NCI-H524 treated with DMSO at 0.1 percent for 48 hours (cell line): ENCODE measurements at regions not wholly inside any gene's neighbourhood (a gene's known extent, or its start where the extent isn't known, plus 50 kb on each side); places are given as distances from the start of the nearest gene placed in this dataset.
A peak's percentile ranks its signal among the peaks of the same experiment; 100 is the strongest.

ENCODE experiments used
- DNase-seq: peaks from one replicate; lab custom pipeline; 2025; lab: John Stamatoyannopoulos, UW

GRCh38 chr13:105602956-105603670 lies 932.3 kb downstream of the EFNB2 start:
- peak; percentile 8 for DNase-seq

- no peak for DNase-seq
These were observed 935.9 kb downstream of the EFNB2 start for GRCh38 chr13:105599477-105600037.

- DNase-seq, result no peak
These were observed 936.9 kb downstream of the EFNB2 start for GRCh38 chr13:105598529-105598928.

- no peak for DNase-seq
These were observed 937.9 kb downstream of the EFNB2 start for GRCh38 chr13:105597573-105597972.

GRCh38 chr13:105595471-105595870 lies 940.0 kb downstream of the EFNB2 start:
- DNase-seq, result no peak

- DNase-seq, result no peak
These were observed 944.2 kb downstream of the EFNB2 start for GRCh38 chr13:105591277-105591676.

DNA sequence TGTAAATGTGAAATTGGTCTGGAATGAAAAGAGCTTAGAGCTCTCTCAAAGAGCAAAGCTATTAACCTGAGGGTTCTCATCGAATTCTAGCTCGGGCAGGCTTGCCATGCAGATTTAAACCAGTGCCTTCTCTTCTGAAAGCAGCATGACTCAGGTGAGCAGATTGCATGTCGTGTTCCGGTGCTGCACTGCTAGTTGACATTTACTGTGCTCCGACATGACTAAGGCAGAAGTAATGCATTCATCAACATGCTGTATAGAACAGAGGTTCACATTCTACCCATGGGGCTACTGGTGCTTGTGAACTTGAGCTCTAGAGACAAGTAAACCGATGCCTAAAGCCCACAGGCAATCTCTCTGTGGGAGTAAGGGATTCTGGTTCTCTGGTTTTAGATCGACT lies 947.7 kb downstream of the EFNB2 start:
- DNase-seq, result no peak

GRCh38 chr13:105579821-105580710 lies 955.4 kb downstream of the EFNB2 start:
- no peak for DNase-seq

- no peak for DNase-seq
These were observed 962.3 kb downstream of the EFNB2 start for GRCh38 chr13:105573136-105573535.

DNA sequence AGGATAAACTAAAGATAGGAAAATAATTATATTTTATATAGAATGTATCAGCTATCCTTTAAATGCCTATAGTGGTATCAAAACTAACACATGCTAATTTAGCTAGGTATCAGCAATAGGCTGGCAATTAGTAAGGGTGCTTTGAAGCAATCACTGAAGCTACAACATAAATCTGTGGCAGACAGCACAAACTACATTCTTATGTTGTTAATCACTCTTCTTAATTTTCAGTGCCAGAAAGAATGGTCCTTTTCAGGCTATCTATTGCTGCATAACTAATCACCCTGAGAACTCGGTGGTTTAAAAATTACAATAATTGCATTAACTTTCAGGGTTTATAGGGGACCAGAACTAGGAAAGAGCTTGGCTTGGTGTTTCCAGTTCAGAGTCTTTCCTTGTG lies 963.1 kb downstream of the EFNB2 start:
- DNase-seq, result no peak

DNA sequence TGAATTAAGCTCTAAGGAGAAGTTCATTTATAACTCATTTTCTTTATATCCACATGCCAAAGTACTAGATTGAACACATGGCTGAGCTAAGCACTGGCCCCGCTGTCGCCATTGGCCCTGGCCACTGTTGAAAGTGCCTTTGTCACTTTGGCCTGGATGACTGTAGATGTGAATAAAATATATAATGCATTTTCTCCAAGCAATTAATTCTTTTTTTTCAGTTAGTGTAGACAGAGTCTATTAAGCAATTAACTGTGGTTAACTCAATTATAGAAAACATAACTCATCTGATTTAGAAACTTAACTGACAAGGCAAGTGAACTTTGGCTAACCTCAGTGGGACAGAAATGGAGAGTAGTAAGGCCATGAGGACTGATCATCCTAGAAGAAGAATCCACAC lies 965.6 kb downstream of the EFNB2 start:
- DNase-seq, result no peak

- no peak for DNase-seq
These were observed 967.4 kb downstream of the EFNB2 start for GRCh38 chr13:105567951-105568525.

DNA sequence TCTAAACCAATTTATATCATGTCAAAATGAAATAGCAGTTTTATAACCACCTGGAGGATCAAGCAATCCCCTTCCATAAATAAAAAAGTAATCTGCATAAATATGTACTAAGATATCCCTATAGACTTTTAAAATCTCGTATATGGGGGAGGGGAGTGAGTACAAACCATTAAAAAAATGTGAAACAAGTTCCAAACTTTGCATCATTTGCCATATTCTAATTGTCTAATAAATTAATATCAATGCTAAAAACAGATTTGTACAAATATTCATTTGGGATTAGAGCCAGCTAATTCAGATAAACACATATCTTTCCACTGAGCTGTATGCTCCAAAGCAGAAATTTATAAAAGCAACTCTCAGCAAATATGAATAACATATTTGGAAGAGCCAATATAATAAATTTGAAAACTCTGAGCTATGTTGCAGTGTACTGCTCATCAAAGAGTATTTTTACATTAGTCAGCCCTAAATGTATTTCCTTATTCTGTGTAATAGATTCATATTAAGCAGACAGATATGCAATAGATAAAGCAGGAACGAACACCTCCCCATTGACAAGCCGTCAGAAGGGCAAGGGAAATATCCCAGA lies 970.2 kb downstream of the EFNB2 start:
- DNase-seq, result no peak

DNA sequence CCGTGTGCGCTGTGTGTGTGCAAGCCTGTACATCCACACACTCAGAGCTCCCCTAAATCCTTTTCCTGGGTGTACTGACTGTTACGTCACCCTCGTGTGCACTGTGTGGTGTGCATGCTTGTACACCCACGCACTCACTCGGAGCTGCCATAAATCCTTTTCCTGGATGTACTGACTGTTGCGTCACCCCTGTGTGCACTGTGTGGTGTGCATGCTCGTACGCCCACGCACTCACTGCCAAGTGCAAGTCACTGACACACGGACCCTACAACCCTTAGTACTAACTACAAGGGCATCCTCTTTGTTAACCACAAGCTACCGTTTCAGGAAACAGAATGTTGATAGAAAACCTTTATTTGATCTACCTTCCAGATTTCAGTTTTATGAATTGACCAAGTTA lies 983.4 kb downstream of the EFNB2 start:
- no peak for DNase-seq

DNA sequence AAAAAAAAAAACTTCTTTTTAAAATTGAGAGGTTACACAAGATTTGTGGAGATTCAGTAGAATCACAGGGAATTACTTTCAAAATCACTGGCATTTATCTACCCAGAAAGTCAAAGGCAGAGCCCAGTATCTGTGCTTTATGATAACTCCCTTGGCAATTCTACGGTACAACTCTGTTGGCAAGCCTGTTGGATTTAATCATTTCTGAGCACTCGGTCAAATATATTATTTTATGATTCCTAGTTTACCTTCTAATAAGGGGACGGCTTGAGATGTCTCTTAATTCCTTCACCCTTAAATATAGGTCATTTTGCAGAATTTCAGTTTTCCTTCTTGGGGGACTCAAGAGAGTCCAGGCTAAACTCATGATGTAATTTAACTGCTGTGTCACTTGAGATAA lies 987.6 kb downstream of the EFNB2 start:
- no peak for DNase-seq

DNA sequence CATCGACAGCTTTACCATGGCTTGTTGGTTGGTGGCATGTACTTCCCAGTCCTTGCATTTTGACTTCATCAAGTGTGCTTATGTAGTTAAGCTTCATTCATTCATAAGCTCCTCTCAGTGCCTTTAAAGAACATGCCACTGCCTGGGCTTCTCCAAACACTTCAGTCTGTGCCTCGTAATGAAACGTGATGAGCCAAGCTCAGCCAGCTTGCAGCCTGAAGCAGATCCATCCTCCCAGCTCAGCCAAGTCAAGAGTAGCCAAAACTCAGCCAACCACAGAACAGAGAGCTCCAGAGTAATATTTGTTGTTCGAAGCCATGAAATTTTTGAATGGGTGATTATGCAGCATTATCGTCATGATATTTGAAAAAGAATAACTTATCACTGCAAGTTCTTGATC lies 989.7 kb downstream of the EFNB2 start:
- no peak for DNase-seq

DNA sequence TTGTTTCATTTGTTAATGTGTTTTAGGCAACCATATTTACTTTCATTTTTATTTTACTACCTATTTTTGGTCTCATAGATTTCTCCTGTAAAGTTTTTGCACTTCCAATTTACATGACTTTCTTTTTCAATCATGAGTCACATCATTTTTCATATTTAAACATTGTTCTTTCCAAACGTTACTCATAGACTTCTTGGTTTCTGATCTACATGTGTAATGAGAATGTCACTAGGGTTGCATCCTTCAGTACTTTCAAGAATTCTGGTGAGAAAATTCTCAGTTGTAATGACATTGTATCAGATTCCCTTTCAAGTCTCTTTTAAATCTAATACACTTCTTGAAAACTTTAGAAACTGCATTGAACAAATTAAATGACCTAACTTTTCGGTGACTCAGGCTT lies 991.7 kb downstream of the EFNB2 start:
- no peak for DNase-seq

GRCh38 chr13:105541565-105541964 lies 993.9 kb downstream of the EFNB2 start:
- no peak for DNase-seq

GRCh38 chr13:105538346-105538745 lies 997.1 kb downstream of the EFNB2 start:
- no peak for DNase-seq

DNA sequence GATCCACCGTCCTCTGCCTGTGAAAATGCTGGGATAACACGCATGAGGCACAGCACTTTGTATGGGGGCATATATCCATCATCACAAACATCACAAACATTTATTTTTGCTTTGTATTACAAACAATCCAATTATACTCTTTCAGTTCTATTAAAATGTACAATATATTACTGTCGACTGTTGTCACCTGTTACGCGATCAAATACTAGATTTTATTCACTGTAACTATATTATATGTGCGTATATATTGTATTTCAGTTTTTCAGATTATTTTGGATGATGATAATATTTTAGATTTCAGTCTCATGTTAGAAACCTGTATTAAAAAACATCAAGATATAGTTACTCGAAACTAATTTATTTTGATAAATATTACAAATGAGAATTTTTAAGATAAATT lies 998.3 kb downstream of the EFNB2 start:
- DNase-seq, result no peak

DNA sequence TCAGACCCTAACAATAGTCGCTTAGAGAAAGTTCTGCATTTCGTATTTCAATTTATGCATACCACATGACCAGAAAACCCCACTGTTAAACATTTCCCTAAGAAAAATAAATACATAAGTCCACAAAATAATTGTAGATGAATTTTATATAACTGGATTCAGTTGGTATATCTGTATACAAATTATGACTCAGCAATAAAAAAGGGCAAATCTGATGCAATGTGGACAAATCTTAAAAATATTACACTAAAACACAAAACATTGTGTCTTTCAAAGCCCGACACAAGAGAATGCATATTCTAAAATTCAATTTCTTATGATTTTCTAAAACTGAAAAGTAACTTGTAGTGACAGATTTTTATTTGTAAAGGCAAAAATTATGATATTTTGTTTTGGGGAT lies 1005.0 kb downstream of the EFNB2 start:
- no peak for DNase-seq

GRCh38 chr13:105527127-105527526 lies 1008.3 kb downstream of the EFNB2 start:
- DNase-seq, result no peak
